ENCODE measurements at regions not wholly inside any gene's neighbourhood (a gene's known extent, or its start where the extent isn't known, plus 50 kb on each side); places are given as distances from the start of the nearest gene placed in this dataset.
"Not testable (repeated sequence)": the region's sequence is repeated elsewhere in the genome, so short reads cannot be mapped to it uniquely, and the experiment has no call there.

DNA sequence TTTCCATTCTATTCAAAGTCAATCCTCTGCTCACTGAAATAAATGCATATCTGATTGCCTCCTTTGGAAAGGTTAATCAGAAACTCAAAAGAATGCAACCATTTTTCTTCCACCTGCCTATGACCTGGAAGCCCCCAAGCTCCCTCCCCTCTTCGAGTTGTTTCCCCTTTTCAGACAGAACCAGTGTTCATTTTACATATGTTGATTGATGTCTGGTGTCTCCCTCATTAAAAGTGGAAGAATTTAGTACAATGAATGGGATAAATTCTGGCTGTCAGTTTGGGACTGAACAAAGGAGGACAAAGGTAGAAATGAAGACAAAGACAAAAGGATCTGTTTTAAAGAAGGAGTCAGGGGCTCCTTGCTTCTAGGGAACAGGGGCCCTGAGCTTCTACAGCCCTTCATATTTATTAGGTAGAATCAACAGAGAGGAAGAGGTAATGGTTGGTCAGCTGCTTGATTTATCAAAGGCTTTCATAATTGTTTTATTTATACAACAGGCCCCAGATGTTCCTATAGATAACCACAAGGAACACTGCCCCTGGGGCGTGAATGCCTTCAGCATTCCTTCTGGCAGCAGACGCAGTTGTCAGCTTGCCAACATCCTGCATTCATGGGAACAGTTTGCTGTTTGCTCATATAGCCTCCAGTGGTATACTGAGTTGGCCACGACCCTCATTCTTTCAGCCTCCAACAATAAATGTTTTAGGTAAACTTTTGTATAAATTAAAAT lies 949.8 kb upstream of the LRATD1 start:
- no peak for DNase-seq (ENCODE audit: low read depth in 2 of 2)

DNA sequence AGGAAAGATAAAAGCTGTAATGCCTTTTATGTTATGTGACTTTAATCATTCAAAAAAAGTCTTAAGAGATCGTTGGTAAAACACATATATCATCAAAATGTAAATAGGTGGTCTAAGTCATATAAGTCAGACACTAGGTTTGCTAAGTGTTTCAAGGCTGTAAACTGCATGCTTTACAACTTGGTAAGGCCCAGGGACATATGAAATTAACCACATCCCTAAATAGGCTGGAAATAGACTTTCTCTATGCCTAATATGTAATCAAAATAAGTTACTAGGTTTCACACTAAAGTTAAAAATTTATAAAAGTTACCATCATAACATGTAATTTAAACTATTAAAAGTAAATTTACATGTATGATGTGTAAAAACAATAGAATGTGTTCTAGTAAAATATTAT lies 946.3 kb upstream of the LRATD1 start:
- no peak for DNase-seq (ENCODE audit: low read depth in 2 of 2)

DNA sequence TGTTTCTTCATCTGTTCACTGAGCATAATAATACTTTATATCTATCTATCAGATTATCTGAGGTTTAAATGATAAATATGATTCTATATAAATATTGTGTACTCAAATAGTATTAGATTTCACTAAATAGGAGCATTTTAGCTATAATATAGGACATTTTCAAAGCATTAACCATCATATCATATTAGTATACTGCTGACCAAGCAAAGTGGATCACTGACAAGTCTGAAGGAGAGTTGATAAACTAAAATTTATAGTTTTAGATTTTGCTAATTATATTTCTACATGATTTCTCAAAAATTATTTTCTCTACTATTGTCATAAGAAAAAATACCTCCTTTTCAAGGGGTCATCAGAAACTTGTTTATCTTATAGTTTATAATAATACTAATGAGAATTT lies 937.8 kb upstream of the LRATD1 start:
- DNase-seq (ENCODE audit: low read depth in 2 of 2), result no peak

DNA sequence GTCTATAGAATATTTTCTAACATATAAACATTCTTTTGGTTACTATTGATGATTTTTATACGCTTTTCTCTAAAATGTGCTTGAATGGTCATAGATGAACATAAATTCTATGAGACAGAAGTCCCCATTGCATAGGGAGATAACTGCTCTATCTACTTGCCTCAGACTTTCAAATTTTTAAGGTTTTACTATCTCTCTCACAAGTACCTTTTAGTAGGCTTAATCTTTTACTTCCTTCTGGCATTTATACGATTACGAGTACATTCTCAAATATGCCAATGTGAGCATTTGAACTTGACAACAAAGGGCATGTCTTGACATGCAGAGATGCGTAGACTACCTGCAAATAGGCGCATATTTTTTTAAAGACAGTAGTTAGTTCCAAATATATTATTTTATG lies 935.9 kb upstream of the LRATD1 start:
- DNase-seq (ENCODE audit: low read depth in 2 of 2), result no peak

DNA sequence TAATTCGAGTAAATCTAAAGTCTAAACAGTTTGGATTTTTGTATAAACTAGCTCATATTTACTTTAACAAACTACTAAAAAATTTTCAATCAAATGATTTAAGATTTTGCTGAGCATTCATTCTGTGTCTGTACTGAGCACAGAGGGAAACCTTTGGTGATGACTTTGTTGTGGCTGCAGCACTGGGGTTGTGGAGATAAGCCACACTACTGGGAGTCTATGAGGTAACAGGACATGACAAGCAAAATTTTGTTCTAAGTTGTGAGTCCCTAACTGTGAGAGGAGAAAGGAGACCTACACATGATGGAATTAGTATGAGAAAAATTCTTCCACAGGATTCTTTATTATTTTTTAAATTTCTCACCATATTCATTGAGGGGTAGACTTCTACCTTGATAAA lies 933.7 kb upstream of the LRATD1 start:
- no peak for DNase-seq (ENCODE audit: low read depth in 2 of 2)

DNA sequence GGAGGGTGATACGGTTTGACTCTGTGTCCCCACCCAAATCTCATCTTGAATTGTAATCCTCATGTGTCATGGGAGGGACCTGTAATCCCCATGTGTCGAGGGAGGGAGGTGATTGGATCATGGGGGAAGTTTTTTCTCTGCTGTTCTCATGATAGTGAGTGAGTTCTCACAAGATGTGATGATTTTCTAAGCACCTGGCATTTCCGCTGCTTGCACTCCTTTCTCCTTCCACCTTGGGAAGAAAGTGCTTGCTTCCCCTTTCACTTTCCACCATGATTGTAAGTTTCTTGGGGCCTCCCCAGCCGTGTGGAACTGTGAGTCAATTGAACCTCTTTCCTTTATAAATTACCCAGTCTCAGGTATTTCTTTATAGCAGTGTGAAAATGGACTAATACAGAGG lies 932.6 kb upstream of the LRATD1 start:
- not testable (repeated sequence) for DNase-seq (ENCODE audit: low read depth in 2 of 2)

DNA sequence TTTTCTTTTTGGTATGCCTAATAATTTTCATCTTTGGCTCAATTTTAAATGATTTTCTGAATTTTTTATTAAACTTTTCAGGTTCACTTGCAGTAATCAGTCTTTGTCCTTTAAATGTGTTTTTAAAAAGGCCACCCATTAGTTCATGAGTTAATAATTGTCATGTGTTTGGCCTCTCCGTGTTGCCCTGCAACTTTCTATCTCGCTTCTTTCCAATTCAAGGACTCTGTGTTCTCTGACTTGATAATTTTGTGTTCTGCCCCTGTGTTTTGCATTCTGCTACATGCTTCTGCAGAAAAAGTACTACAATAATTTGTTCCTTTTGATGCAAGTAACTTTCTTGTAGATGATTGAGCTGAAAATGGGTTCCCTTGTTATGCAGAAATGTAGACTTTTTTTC lies 921.4 kb upstream of the LRATD1 start:
- DNase-seq (ENCODE audit: low read depth in 2 of 2), result no peak

DNA sequence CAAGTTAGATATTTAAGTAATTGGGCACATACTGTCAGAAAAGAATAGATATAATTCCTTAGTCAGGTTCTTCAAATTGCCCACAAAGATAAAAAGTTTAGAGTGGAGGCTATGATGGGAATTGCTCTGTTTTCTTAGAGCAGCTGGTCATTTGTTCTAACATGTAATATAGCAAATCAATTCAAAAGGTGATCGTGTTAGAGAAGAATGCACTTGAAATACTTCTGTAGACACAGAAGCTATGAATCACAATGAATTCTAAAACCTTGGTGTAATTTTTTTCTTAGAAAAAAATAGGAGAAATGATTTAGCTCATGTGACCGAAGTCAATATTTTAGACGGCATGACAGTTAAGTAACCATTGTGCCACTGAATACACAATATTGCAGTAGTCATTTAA lies 918.1 kb upstream of the LRATD1 start:
- DNase-seq (ENCODE audit: low read depth in 2 of 2), result no peak

DNA sequence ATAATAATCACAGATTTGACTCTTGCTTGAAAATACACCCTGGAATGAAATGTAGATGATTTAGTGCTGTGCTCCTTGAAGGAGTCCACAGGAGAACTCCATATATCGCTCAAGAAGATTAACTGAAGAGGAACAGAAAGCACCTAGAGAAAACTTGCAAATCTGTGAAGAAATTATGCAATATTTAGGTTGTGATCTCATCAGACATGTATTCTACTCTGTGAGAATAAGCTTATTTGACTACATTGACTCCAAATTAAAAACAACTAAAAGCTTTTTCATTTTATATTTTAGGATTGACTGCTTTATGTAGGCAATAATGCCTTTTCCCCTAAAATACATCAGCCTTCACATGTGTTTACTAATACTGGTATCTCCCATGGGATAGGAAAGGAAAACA lies 906.6 kb upstream of the LRATD1 start:
- no peak for DNase-seq (ENCODE audit: low read depth in 2 of 2)

DNA sequence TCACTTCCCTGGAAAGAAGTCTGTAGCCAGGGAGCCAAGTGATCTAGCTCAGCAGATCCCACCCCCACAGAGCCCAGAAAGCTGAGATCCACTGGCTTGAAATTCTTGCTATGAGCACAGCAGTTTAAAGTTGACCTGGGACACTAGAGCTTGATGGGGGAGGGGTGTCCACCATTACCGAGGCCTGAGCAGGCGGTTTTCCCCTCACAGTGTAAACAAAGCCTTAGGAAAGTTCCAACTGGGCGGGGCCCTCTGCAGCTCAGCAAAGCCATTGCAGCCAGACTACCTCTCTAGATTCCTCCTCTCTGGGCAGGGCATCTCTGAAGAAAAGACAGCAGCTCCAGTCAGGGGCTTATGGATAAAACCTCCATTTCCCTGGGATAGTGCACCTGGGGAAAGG lies 887.2 kb upstream of the LRATD1 start:
- DNase-seq (ENCODE audit: low read depth in 2 of 2), result no peak

DNA sequence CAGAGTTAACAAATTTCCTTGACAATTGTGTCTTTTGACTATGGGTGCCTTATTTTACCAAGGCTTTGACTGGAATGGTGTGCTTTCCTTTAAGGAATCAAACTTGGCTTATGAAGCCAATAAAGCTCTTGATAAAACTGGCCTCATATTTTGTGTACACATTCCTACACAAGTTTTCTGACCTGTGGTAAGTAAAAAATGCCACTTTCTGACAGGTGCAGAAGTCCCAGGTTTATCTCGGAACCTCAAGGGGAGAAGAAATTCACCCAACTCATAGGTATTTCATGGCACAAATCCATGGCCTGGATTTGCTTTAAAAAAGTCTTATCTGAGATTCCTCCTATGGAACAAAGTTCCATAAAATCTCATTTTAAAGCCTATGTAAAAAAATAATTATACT lies 880.6 kb upstream of the LRATD1 start:
- no peak for DNase-seq (ENCODE audit: low read depth in 2 of 2)

DNA sequence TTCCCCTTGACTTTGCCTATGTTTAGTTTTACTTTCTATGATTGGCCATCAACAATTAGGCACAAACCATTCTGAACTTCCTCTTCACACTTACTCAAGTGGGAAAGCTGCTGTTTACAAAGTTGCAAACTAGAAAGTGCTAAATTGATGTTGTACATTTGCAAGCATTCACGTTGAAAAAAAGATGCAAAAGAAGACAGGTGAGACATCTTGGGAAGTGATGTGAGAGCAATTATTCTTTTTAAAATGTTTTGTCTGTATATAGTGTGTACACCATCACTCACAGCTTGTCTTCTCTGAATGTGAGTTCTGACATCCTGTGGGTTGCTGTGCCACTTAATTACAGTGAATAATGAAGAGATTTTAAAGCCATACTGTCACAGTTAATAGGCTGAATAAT lies 874.1 kb upstream of the LRATD1 start:
- no peak for DNase-seq (ENCODE audit: low read depth in 2 of 2)

DNA sequence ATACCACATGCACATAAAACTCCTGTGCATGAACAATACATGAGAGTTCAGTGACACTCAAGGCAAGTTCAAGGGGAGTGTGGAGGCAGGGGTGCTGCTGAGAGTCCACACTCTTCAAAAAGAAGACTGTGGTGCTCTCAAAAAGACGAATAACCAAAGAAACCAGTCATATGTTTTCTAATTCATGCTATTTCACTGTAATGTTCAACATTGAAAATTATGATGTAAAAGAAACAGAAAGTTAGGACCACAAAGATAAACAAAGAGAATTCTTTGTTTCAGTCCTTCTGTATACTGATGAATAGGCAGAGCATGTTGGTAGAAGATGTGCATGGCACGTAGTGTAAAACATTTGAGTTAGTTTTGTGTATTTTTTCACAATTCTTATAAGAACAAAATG lies 864.2 kb upstream of the LRATD1 start:
- no peak for DNase-seq (ENCODE audit: low read depth in 2 of 2)

DNA sequence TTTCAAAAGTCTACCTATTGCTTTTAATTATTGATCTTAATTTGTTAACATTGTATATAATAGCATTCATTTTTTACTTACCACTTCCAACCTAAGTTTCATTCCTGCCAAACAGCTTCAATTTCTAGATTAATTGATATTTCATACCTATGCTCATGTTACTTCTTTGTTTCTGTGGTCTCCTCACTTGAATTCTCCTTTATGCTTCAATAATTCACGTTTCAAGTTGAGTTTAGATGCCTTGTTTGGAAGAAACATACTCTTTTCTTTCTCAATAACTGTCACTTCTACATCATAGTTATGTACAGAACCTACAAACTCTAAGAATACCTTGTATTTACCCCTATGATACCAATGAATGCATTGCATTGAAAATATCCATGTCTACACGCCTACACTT lies 862.2 kb upstream of the LRATD1 start:
- DNase-seq (ENCODE audit: low read depth in 2 of 2), result no peak

DNA sequence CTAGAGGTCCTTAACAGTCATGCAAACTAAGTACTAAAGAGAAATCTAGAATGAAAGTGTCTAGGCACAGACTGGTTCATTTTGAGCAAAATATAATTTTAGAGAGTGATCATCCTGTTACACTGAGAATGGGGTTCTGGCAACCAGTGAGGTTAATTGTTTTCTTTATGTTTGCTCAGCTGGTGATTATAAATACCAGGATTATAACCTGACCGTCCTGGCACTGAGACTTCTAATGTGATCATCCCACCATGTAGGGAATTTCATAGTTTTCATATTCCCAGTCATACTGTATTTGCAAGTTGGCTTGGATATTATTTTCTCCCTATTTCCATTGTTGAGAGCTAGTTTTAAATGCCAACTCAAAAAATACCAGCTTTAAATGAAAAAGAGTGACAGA lies 852.5 kb upstream of the LRATD1 start:
- no peak for DNase-seq (ENCODE audit: low read depth in 2 of 2)

DNA sequence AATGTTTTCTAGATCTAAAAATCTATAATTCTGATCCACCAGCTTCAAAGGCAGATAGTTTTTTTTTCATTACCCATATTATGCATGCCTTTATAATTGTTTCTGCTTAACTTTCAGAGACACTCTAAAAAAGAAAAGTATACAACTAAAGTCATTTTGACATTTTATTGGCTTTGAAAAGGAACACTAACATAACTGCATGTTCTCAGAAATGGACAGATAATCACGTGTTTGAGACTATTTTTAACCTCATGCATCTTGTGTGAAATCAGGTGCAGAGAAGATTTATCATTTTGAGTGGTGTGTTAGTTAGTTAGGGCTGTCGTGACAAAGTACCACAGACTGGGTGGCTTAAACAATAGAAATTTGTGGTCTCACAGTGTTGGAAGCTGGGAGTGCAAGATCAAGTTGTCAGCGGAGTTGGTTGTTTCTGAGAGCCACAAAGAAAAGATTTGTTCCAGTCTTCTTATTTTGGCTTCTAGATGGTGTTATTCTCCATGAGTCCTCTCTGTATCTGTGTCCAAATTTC lies 841.4 kb upstream of the LRATD1 start:
- DNase-seq (ENCODE audit: low read depth in 2 of 2), result no peak

DNA sequence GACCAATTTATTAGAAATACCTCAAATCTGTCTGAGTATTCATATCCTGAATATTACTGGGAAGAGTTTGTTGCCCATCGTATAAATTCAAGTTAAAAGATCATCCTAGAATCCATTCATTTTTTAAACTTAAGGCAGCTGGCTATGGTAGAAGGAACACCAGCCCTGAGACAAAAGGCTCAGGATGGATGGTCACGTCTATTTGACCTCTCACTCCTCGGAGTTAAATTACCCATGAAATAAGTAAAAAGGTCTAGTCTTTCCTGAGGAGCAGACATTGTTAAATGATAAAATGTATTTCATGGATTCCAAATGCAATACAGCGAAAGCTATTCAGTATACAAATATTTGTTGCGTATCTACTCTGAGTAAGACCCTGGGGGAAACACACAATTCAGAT lies 826.0 kb upstream of the LRATD1 start:
- no peak for DNase-seq (ENCODE audit: low read depth in 2 of 2)

DNA sequence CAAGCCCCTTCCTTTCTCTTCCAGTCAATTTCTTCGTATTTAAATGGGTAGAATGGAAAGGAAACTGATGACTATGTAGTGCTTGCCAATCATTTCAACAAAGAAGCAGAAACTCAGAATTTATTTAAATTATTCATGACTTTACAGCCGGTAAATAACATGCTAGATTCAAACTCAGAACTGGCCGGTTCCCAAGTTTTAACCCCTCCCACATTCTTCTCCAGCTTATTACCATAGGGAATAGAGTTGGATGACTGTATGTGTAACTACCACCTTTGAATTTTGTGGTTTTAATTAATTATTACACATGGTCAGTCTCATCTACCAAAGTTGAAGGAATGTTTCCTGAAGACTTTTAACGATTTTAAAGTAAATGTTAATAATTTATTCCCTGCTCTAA lies 819.3 kb upstream of the LRATD1 start:
- no peak for DNase-seq (ENCODE audit: low read depth in 2 of 2)

DNA sequence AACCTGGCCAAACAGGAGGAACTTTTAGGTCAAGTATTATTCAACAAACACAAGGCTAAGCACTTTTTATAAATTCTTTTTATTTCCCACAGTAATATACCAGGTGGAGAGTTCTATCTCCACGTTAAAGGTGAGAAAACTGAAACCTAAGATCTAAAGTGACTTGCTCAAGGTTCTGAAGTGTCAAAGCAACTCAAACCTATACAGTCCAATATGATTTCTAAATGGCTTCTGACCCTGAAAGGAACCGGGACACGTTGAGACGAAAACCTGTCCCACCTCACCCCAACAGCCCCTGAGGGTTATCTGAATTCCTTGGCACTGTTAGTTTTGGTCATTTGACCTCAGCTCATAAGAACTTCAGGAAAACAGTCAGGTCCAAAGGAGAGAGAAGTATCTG lies 814.5 kb upstream of the LRATD1 start:
- no peak for DNase-seq (ENCODE audit: low read depth in 2 of 2)

DNA sequence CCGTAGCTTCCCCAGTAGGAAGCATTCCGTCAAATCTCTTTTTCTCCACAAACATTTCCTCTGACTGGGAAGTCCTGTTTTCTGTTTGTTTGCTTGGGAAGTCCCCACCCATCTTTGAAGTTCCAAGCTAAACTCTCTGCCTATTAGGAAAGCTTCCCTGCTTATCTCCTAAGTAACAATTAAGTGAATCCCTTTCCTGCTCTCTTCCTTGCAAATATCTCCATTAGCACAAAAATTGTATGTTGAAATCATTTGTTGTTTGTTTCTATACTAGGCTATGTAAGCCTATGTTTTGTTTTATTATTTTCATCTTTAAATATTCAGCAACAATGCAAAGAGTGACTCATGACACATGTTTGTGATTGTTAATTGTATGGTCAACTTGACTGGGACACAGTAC lies 812.6 kb upstream of the LRATD1 start:
- no peak for DNase-seq (ENCODE audit: low read depth in 2 of 2)

DNA sequence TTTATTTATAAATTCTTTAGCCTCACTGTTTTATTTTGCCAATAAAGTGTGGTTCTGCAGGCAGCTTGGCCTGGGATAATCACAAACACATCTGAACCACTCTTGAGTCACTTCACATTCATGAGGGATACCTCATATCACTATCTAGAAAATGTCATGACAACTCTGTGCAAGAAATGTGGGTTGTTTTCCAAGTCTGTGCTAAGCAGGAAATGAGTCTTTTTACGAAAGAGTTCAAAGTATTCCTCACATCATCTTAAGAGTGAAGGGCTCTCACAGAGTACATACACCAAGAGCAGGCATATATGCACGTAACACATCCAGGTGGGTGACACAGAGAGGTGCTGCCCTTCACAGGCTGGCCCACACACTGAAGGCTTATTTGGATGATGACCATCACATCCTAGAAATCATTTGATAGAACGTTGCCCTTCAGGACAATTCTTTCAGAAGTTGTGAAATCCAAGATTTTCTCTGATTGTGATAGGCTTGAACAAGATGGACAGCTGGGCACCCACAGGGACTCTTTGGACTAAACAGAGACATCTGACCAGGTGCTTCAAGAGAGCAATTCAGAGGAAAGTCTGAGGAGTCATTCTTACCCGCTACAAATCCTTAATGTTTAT lies 811.1 kb upstream of the LRATD1 start:
- DNase-seq (ENCODE audit: low read depth in 2 of 2), result no peak

DNA sequence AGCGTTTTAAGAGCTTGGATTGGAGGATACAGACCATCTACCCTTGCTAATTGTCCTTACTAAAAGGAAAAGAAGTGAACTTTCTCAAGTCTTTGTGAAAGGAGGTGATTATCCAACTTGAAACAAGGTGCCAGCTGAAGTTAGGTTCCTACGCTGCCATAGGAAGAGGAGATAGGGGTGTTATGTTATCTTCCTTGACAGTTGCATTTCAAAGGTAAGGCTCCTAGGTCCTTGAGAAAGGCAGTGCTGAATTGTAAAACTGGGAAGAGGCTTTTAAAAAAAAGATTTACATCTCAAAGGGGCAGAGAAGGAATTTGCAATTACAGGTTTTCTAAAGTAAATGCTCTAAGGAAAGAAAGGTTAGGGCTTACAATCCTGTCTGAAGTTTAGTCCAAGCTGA lies 810.2 kb upstream of the LRATD1 start:
- DNase-seq (ENCODE audit: low read depth in 2 of 2), result no peak

DNA sequence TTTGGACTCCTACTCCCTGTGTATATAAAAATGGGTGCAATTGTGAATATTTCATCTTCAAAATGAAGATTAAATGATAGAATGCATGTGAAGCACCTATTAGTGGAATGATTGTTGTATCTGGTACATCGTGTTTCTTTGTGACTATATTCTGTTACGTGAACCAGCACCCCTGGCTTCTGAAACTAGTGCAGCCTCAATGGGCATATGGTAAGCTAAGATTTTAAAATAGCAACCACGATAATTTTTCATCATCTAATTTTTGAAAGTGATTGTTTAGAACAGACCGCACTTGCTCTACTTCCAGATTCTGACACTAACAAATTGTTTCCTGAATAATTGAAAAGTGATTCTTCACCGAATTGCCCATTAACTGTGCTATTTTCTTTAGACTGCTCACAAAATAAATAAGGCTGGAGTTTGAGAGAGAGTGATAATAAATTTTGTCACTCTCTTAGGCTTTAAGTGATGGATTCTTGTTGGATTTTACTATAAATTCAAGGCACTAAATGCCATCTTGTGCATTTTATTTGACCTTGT lies 806.1 kb upstream of the LRATD1 start:
- DNase-seq (ENCODE audit: low read depth in 2 of 2), result no peak
